OCI-LY7 (cell line): ENCODE measurements at regions not wholly inside any gene's neighbourhood (a gene's known extent, or its start where the extent isn't known, plus 50 kb on each side); places are given as distances from the start of the nearest gene placed in this dataset.

ENCODE experiments used
- EZH2phosphoT487 ChIP-seq: fragments of 200-600 bp; sonication (generic); IDR thresholded peaks from 2 replicates; pipeline ENCODE4 v1.6.1; 2018; ENCODE audit warnings: low read depth, borderline replicate concordance, mild to moderate bottlenecking, mixed run types, antibody characterized with exemption, low read length, moderate library complexity, mixed read lengths
- TF ChIP-seq, protein P1 (sequence below): fragments of 200-600 bp; sonication (generic); conservative IDR thresholded peaks from 2 replicates; pipeline ENCODE4 v1.5.1; 2014; ENCODE audit warnings: mild to moderate bottlenecking, antibody characterized with exemption, low read length, moderate library complexity, mixed read lengths

- TF ChIP-seq, protein P1, sequence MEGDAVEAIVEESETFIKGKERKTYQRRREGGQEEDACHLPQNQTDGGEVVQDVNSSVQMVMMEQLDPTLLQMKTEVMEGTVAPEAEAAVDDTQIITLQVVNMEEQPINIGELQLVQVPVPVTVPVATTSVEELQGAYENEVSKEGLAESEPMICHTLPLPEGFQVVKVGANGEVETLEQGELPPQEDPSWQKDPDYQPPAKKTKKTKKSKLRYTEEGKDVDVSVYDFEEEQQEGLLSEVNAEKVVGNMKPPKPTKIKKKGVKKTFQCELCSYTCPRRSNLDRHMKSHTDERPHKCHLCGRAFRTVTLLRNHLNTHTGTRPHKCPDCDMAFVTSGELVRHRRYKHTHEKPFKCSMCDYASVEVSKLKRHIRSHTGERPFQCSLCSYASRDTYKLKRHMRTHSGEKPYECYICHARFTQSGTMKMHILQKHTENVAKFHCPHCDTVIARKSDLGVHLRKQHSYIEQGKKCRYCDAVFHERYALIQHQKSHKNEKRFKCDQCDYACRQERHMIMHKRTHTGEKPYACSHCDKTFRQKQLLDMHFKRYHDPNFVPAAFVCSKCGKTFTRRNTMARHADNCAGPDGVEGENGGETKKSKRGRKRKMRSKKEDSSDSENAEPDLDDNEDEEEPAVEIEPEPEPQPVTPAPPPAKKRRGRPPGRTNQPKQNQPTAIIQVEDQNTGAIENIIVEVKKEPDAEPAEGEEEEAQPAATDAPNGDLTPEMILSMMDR = no peak
- no peak for TF ChIP-seq EZH2phosphoT487
Measured at GRCh38 chr2:59974051-59974766, 579.2 kb downstream of the BCL11A start.
